ENCODE measurements at regions not wholly inside any gene's neighbourhood (a gene's known extent, or its start where the extent isn't known, plus 50 kb on each side); places are given as distances from the start of the nearest gene placed in this dataset.

DNA sequence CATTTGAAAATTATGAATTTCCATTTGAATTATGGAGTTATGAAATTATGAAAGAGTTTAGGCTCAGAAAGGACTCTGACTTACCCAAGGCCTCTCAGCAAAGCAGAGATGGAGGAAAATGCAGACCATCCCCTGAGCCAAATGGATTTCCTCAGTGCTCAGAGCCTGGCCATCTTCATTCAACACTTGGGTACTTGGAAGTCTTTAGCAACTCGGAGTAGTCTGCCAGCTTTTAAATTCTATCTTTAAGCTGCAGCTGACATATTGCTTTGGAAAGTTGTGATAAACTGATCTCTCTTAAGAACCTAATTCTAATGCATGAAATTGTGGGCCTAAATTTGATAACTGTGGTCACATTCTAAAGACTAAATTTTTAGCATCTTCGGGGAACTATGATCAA lies 315.4 kb downstream of the SAMD5 start:
- DNase-seq = no peak

DNA sequence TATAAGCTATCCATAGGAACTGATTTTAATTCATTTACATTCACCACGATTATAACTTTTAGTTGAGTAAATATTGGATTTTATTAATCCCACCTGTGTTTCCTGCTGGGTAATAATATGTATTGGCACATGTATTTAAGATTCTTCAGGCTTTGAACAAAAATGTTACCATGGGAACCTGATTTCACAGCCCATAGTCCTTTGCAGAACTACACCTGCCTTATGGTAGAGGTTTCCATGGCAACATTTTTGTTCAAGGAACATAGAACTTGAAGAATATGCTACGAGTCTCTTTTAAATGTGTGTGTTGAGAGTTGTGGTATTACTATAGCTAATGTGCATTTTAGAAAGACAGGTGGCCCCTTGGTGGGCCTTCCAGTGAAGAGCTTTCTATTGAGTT lies 317.4 kb downstream of the SAMD5 start:
- no peak for DNase-seq

DNA sequence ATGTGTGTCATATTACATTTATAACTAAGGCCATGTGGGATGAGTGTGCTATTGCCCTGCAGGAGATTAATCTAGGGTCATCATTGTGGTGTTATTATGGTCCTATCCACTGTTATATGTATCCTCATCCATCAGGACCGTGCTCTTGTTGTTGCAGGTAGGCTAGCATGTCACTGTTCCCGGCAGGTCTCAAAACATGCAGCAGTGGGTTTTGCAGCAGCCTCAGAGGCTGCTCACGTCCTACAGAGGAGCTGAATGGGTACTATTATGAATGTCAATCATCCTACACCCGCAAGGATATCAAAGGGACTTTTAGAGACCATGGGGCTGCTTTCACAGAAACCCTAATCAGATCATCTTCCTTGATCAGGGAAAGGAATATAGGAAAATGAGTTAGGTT lies 318.2 kb downstream of the SAMD5 start:
- DNase-seq = no peak

DNA sequence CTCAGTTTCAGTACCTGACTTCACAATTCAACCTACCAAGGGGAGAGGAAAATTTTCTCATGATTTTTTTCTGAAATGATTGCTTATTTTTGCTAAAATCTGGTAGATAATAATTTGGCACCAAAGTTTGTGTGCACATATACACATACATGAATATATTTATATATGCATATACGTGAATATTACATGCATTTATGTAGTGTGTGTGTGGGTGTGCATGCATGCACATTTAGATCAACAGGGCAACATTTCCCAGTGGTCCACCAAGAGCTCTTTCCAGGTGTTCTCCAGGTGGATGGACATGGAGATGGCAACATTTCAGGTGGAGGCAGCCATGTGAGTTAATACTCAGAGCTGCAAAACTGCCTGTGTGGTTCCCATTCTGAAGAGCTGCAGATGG lies 320.9 kb downstream of the SAMD5 start:
- no peak for DNase-seq

DNA sequence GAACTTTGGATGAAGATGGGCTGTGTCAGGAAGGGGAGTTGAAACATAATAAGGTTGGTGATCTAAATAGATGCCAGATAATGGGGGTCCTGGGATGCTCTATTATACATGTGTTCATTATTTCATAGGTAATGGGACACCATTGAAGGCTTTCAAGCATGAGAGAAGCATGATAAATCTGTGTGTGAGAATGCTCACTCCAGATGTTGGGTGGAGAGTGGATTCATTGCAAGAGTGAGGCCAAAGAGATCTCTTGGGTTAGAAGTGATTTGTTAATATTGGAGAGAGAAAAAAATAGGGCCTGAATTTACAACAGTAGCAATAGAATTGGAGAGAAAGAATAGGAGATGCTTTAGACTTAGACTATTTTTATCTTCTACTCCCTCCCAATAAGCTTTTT lies 321.3 kb downstream of the SAMD5 start:
- no peak for DNase-seq

GRCh38 chr6:147831356-147831755 lies 322.9 kb downstream of the SAMD5 start:
- no peak for DNase-seq

- DNase-seq = no peak
Observed at GRCh38 chr6:147833607-147834006, 325.1 kb downstream of the SAMD5 start.

- no peak for DNase-seq
Observed at GRCh38 chr6:147834084-147834776, 325.7 kb downstream of the SAMD5 start.

DNA sequence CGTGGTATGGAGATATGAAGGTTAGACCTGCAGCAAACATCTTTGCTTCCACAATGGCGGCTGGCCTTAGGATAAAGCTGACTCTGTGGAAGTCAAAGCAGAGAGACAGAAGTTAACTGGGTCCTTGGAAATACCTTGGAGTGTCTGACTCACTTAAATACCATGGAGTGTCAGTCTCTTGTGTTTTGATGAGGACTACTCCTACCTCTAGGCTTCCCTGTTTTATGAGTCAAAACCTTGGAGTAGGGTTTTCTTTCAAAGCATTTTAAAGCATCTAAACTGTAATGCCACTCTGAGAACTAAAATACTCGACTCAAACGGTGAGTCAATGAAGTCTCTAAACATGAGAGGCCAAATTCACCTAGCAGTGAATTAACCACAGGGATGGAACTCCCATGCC lies 329.1 kb downstream of the SAMD5 start:
- DNase-seq = no peak

DNA sequence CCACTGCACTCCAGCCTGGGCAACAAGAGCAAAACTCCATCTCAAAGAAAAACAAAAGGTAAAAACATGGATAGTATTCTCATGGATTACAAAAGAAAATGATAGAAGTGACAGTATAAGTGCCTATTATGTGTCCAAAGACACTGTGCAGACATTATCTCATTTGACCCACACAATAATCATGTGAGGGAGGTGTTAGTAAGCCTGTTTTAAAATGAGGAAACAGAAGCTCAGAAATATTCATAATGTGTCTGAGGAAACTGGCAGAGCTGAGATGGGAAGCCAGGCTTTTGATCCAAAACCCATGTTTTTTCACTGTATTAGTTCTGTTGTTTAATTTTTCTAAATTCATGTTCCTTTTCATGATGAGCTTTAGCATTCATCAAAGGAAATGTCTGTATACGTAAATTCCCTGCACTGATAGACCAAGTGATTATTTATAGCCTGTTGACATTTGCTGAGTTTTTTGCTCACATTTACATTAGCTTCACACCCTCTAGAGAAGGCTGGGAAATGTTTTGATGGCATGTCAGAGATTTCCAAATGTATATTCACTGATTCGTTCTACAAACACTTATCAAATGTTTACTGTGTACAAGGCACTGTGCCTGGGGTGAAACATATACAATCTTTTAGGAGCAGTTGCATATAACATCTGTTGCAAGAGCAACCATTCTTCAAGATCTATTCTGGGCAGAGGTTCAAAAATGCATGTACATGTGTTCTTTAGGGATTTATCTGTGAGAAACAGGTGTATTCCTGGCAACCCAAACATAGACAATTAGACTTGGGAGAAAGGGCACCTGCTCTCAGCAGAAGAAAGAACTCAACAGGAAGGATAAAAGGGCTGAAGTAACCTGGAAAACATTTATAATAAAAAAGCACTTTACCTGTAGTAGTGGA lies 331.5 kb downstream of the SAMD5 start:
- no peak for DNase-seq

- DNase-seq = no peak
Observed at GRCh38 chr6:147841547-147842148, 333.2 kb downstream of the SAMD5 start.

GRCh38 chr6:147849401-147850330 lies 341.2 kb downstream of the SAMD5 start:
- DNase-seq = no peak

- DNase-seq = peak; percentile 1
Observed at GRCh38 chr6:147852772-147853171, 344.3 kb downstream of the SAMD5 start.

DNA sequence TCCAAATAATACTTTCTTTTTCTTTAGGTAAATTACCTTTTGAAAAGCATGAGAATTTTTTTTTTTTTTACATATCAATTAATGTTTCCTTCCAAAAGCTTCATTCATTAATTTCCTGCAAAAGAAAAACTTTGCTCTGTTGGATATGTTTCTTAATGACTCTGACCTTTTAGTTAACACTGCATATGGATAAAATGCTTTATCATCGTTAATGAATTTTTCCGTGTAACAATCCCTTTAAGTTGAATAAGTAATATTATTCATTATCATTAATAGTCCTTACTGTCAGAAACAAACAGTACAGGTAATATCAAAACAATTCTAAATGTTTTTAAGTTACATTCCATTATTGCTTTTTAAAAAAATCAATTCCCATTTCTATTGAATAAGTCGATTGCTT lies 345.1 kb downstream of the SAMD5 start:
- DNase-seq = no peak

DNA sequence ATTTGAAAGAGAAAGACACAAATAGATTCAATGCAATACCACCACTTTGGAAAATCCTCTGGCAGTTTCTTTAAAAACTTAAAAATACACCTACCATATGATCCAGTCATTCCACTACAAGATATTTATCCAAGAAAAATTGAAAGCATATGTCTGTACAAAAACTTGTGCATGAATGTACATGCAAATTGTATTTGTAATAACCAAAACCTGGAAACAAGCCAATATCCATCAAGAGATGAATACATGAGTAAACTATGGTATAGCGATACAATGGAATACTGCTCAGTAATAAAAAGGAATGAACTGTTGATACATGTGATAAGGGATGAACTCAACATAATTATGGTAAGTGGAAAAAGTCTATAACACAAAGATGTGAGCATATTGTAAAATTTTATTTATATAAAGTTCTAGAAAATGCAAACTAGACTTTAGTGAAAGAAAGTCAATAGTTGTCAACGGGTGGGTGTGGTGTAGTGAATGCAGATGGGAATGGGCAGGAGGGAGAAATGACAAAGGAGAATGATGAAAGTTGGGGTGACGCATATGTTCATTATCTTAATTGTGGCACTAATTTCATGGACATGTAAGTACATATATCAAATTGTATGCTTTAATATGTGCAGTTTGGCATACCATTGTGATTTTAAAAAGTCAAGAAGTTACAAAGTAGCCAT lies 347.5 kb downstream of the SAMD5 start:
- DNase-seq = no peak

DNA sequence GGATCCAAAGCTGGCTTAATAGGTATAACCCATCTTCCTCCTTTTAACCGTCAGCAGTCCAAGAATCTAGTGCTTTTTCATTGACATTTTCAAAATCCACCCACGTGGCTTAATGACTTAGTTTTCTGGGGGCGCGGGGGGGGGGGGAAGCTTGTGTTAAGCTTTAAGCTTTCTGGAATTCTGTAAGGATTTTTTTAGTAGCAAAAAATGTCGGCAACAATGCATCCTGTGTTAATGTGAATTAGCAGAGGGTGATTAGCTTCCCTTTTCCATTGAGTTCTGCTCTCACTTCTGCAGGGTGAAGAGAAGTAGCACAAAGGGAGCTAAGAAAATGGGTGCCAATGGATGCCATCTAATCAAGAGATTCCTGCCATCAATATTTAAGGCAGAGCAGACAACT lies 348.2 kb downstream of the SAMD5 start:
- DNase-seq = no peak

- DNase-seq = no peak
Observed at GRCh38 chr6:147858421-147858820, 349.9 kb downstream of the SAMD5 start.

GRCh38 chr6:147859071-147859470 lies 350.6 kb downstream of the SAMD5 start:
- DNase-seq = no peak

DNA sequence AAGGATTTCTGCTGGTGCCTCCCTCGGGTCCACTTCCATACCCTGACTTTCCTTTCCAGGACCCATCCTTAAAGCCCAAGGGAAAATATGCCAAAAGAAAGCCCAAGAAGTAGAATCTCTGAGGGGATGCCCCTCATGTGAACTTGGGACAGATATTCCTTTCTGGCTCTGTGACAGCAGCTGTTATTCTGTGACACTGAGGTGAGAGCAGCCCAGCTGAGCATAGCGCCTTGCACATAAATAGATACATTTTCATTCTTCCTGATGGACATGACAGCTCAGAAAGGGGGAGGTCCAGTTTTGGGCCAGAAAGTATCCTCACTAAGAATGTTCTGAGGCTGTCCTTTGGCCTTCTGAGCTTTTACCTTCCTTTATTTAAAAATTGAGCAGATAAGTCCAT lies 353.2 kb downstream of the SAMD5 start:
- no peak for DNase-seq

GRCh38 chr6:147867433-147868226 lies 359.1 kb downstream of the SAMD5 start:
- no peak for DNase-seq

Measured in dermis blood vessel endothelial cell (primary cell).